Neural cell (in vitro differentiated cells): ENCODE measurements at regions not wholly inside any gene's neighbourhood (a gene's known extent, or its start where the extent isn't known, plus 50 kb on each side); places are given as distances from the start of the nearest gene placed in this dataset.

Experiments used
- CTCF ChIP-seq: fragments of 450-650 bp; IDR thresholded peaks from 2 replicates; pipeline ENCODE4 v1.5.1; 2014; ENCODE audit warnings: antibody characterized with exemption, mild to moderate bottlenecking, moderate library complexity; ENCODE audit not compliant: poor library complexity, severe bottlenecking
- EP300 ChIP-seq: fragments of 450-650 bp; conservative IDR thresholded peaks from 2 replicates; pipeline ENCODE4 v1.6.1; 2014; ENCODE audit warnings: antibody characterized with exemption, mild to moderate bottlenecking, moderate library complexity; ENCODE audit not compliant: poor library complexity, severe bottlenecking
- EZH2 ChIP-seq: fragments of 200-600, 300-800 bp; shearing (Covaris generic), sonication (generic); IDR thresholded peaks from 2 replicates; pipeline ENCODE4 v1.6.1; 2014; ENCODE audit warnings: antibody characterized with exemption, low read length, borderline replicate concordance, mild to moderate bottlenecking; ENCODE audit not compliant: insufficient read depth, poor library complexity, severe bottlenecking
- MXI1 ChIP-seq: fragments of 450-650 bp; conservative IDR thresholded peaks from 2 replicates; pipeline ENCODE4 v1.6.1; 2014; ENCODE audit warnings: antibody characterized with exemption, mild to moderate bottlenecking; ENCODE audit not compliant: poor library complexity, severe bottlenecking
- POLR2AphosphoS5 ChIP-seq: IDR thresholded peaks from 2 replicates; pipeline ENCODE4 v1.6.1; 2012
- RAD21 ChIP-seq: fragments of 450-650 bp; conservative IDR thresholded peaks from 2 replicates; pipeline ENCODE4 v1.6.1; 2014; ENCODE audit warnings: antibody characterized with exemption, mild to moderate bottlenecking, moderate library complexity
- REST ChIP-seq: IDR thresholded peaks from 2 replicates; pipeline ENCODE4 v1.6.1; 2012; ENCODE audit warnings: borderline replicate concordance

GRCh38 chr14:38549564-38549963, 293.7 kb upstream of the CLEC14A start:
- no peak for TF ChIP-seq MXI1
- no peak for TF ChIP-seq EZH2
- no peak for TF ChIP-seq CTCF
- TF ChIP-seq REST, result no peak
- no peak for TF ChIP-seq RAD21
- TF ChIP-seq EP300, result no peak
- no peak for TF ChIP-seq POLR2AphosphoS5
